Fibroblast of lung (primary cell): ENCODE measurements at regions not wholly inside any gene's neighbourhood (a gene's known extent, or its start where the extent isn't known, plus 50 kb on each side); places are given as distances from the start of the nearest gene placed in this dataset.

ENCODE experiments used
- DNase-seq, 2 donors: peaks; one replicate each; pipeline versions ENCODE4 v3.0.0 to v3.0.0-alpha.2; 2010; ENCODE audit warnings: low read depth in 2 of 2
- H2AFZ ChIP-seq: 2 replicates; pipeline ENCODE4 v1.5.1; 2012; ENCODE audit warnings: low read length, control low read depth, inconsistent platforms
- H3K27ac ChIP-seq: 2 replicates; pipeline ENCODE4 v1.5.1; 2011; ENCODE audit warnings: low read length, control low read depth; ENCODE audit not compliant: insufficient read depth
- H3K27me3 ChIP-seq: 2 replicates; pipeline ENCODE4 v1.5.1; 2011; ENCODE audit warnings: mild to moderate bottlenecking, low read length; ENCODE audit not compliant: control insufficient read depth, insufficient read depth
- H3K36me3 ChIP-seq: 2 replicates; pipeline ENCODE4 v1.5.1; 2011; ENCODE audit warnings: low read length; ENCODE audit not compliant: control insufficient read depth, insufficient read depth
- H3K4me1 ChIP-seq: 2 replicates; pipeline ENCODE4 v1.5.1; 2011; ENCODE audit warnings: low read length; ENCODE audit not compliant: control insufficient read depth, insufficient read depth; ENCODE audit errors: extremely low read depth
- H3K4me2 ChIP-seq: 2 replicates; pipeline ENCODE4 v1.5.1; 2011; ENCODE audit warnings: low read length, control low read depth; ENCODE audit not compliant: insufficient read depth; ENCODE audit errors: extremely low read depth
- H3K4me3 ChIP-seq, 4 experiments: fragments of 200-600 bp in 1 of 4; sonication (generic) in 1 of 4; replicated peaks in 1 of 4; 2 replicates each; pipeline ENCODE4 v1.5.1; 2011 to 2016; ENCODE audit warnings: low read length in 4 of 4, low read depth in 3 of 4, mild to moderate bottlenecking in 3 of 4, control low read depth in 2 of 4, inconsistent platforms in 1 of 4, mixed read lengths in 1 of 4; ENCODE audit not compliant: insufficient read depth in 1 of 4; ENCODE audit errors: control extremely low read depth in 1 of 4
- H3K79me2 ChIP-seq: 2 replicates; pipeline ENCODE4 v1.5.1; 2012; ENCODE audit warnings: mild to moderate bottlenecking, low read length, inconsistent platforms; ENCODE audit not compliant: control insufficient read depth, insufficient read depth
- H3K9ac ChIP-seq: 2 replicates; pipeline ENCODE4 v1.5.1; 2011; ENCODE audit warnings: mild to moderate bottlenecking, low read length, control low read depth; ENCODE audit not compliant: insufficient read depth
- H3K9me3 ChIP-seq: 2 replicates; pipeline ENCODE4 v1.5.1; 2012; ENCODE audit warnings: low read depth, low read length; ENCODE audit not compliant: control insufficient read depth, insufficient read depth
- H4K20me1 ChIP-seq: 2 replicates; pipeline ENCODE4 v1.5.1; 2011; ENCODE audit warnings: low read length; ENCODE audit not compliant: control insufficient read depth, insufficient read depth; ENCODE audit errors: extremely low read depth
- CTCF ChIP-seq, 2 donors: IDR thresholded peaks in 1 of 2; conservative IDR thresholded peaks in 1 of 2; 1 replicate in 1 of 2; 2 replicates in 1 of 2; pipeline ENCODE4 v1.5.1; 2011 to 2012; ENCODE audit warnings: low read length in 2 of 2, control low read depth in 1 of 2, inconsistent platforms in 1 of 2, low read depth in 1 of 2, mild to moderate bottlenecking in 1 of 2
- EZH2 ChIP-seq: IDR thresholded peaks from 2 replicates; pipeline ENCODE4 v1.5.1; 2012; ENCODE audit warnings: low read length, control low read depth, mild to moderate bottlenecking; ENCODE audit errors: missing control alignments

GRCh38 chrX:140933874-140934655 is 68.3 kb upstream of the SPANXB1 start:
- Histone ChIP-seq H3K4me2 (no peak overlapping the region), H3K4me1 (no peaks in the 10 kb centered on the region), H2AFZ (no peak overlapping the region), H3K27me3 (no peaks in the 10 kb centered on the region), H3K79me2 (no peaks in the 10 kb centered on the region), H3K36me3 (no peaks in the 10 kb centered on the region), H3K4me3 (no peak overlapping the region), H3K27ac (no peak overlapping the region), H4K20me1 (no peaks in the 10 kb centered on the region), H3K9ac (no peak overlapping the region), H3K9me3 (no peaks in the 10 kb centered on the region)
- TF ChIP-seq EZH2 (no peak), CTCF (conservative IDR thresholded peaks at IDR 0.05 in 1 of 2, IDR thresholded peaks at IDR 0.05 in 1 of 2; ENCODE audit: low read depth in 1 of 2, low read length in 2 of 2) (no peak)
- DNase-seq = no peak

- Histone ChIP-seq H3K9me3 (no peaks in the 10 kb centered on the region), H3K4me2 (no peak overlapping the region), H3K4me3 (no peak overlapping the region), H3K27ac (no peak overlapping the region), H3K9ac (no peak overlapping the region), H4K20me1 (no peaks in the 10 kb centered on the region), H3K36me3 (no peaks in the 10 kb centered on the region), H3K79me2 (no peaks in the 10 kb centered on the region), H3K4me1 (no peaks in the 10 kb centered on the region), H3K27me3 (no peaks in the 10 kb centered on the region), H2AFZ (no peak overlapping the region)
- DNase-seq = no peak
- TF ChIP-seq CTCF (conservative IDR thresholded peaks at IDR 0.05 in 1 of 2, IDR thresholded peaks at IDR 0.05 in 1 of 2; ENCODE audit: low read depth in 1 of 2, low read length in 2 of 2) (no peak), EZH2 (no peak)
These were observed 58.9 kb upstream of the SPANXB1 start for GRCh38 chrX:140943513-140943912.

GRCh38 chrX:140944710-140945109 is 57.7 kb upstream of the SPANXB1 start:
- no peak for DNase-seq
- TF ChIP-seq CTCF (conservative IDR thresholded peaks at IDR 0.05 in 1 of 2, IDR thresholded peaks at IDR 0.05 in 1 of 2; ENCODE audit: low read depth in 1 of 2, low read length in 2 of 2) (no peak), EZH2 (no peak)
- H3K4me3 ChIP-seq = no peak overlapping the region
- H3K9ac ChIP-seq = no peak overlapping the region
- no peaks in the 10 kb centered on the region for H3K27me3 ChIP-seq
- H3K27ac ChIP-seq = no peak overlapping the region
- no peaks in the 10 kb centered on the region for H3K9me3 ChIP-seq
- H3K36me3 ChIP-seq = no peaks in the 10 kb centered on the region
- no peak overlapping the region for H2AFZ ChIP-seq
- H3K4me1 ChIP-seq = no peaks in the 10 kb centered on the region
- no peaks in the 10 kb centered on the region for H4K20me1 ChIP-seq
- no peak overlapping the region for H3K4me2 ChIP-seq
- H3K79me2 ChIP-seq = no peaks in the 10 kb centered on the region
